ENCODE measurements at regions not wholly inside any gene's neighbourhood (a gene's known extent, or its start where the extent isn't known, plus 50 kb on each side); places are given as distances from the start of the nearest gene placed in this dataset.

DNA sequence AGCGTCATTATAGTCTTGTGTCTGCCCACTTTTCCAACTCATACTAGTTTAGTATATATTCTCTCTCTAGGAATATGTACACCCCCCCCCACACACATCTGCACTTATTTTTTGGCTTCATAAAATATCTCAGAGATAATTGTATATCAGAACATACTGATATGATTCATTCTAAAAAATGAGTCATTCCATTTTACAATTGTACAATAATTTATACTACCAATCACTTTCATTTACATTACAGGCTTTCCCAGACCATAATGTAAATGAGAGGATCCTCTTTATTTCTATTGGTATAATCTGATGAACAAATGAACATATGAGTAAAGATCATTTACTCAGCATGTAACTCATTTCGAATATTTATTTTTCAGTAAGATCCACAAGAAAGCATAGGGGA, 1842.9 kb upstream of the C9orf72 start:
- TF ChIP-seq SRF (IDR thresholded peaks at IDR 0.05; ENCODE audit: low read depth) (no peak), CTCF (IDR thresholded peaks at IDR 0.05 in 2 of 3, conservative IDR thresholded peaks at IDR 0.05 in 1 of 3; ENCODE audit: borderline replicate concordance in 1 of 3, insufficient read depth in 1 of 3, low read depth in 2 of 3, low read length in 2 of 3) (no peak), POLR2A (IDR thresholded peaks at IDR 0.05; ENCODE audit: borderline replicate concordance, extremely low read depth, insufficient read depth, insufficient read length) (no peak), TCF7L2 (IDR thresholded peaks at IDR 0.05; ENCODE audit: borderline replicate concordance, extremely low read depth, insufficient read depth, insufficient read length) (no peak), EZH2phosphoT487 (IDR thresholded peaks at IDR 0.05; ENCODE audit: borderline replicate concordance) (no peak), RAD21 (IDR thresholded peaks at IDR 0.05; ENCODE audit: low read depth) (no peak), POLR2AphosphoS5 (IDR thresholded peaks at IDR 0.05; ENCODE audit: low read depth, low read length) (no peak), EZH2 (IDR thresholded peaks at IDR 0.05) (no peak), ZBTB33 (IDR thresholded peaks at IDR 0.05; ENCODE audit: extremely low read depth, insufficient replicate concordance, low read length) (no peak), FOSL1 (IDR thresholded peaks at IDR 0.05; ENCODE audit: low read depth) (no peak), JUND (IDR thresholded peaks at IDR 0.05) (no peak)
- TF ChIP-seq, protein P1, sequence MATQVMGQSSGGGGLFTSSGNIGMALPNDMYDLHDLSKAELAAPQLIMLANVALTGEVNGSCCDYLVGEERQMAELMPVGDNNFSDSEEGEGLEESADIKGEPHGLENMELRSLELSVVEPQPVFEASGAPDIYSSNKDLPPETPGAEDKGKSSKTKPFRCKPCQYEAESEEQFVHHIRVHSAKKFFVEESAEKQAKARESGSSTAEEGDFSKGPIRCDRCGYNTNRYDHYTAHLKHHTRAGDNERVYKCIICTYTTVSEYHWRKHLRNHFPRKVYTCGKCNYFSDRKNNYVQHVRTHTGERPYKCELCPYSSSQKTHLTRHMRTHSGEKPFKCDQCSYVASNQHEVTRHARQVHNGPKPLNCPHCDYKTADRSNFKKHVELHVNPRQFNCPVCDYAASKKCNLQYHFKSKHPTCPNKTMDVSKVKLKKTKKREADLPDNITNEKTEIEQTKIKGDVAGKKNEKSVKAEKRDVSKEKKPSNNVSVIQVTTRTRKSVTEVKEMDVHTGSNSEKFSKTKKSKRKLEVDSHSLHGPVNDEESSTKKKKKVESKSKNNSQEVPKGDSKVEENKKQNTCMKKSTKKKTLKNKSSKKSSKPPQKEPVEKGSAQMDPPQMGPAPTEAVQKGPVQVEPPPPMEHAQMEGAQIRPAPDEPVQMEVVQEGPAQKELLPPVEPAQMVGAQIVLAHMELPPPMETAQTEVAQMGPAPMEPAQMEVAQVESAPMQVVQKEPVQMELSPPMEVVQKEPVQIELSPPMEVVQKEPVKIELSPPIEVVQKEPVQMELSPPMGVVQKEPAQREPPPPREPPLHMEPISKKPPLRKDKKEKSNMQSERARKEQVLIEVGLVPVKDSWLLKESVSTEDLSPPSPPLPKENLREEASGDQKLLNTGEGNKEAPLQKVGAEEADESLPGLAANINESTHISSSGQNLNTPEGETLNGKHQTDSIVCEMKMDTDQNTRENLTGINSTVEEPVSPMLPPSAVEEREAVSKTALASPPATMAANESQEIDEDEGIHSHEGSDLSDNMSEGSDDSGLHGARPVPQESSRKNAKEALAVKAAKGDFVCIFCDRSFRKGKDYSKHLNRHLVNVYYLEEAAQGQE (IDR thresholded peaks at IDR 0.05; ENCODE audit: low read depth) = no peak
- TF ChIP-seq, protein P2, sequence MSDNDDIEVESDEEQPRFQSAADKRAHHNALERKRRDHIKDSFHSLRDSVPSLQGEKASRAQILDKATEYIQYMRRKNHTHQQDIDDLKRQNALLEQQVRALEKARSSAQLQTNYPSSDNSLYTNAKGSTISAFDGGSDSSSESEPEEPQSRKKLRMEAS (IDR thresholded peaks at IDR 0.05) = no peak
